Dermis blood vessel endothelial cell (primary cell): ENCODE measurements at regions not wholly inside any gene's neighbourhood (a gene's known extent, or its start where the extent isn't known, plus 50 kb on each side); places are given as distances from the start of the nearest gene placed in this dataset.

Experiments used
- DNase-seq: peaks from one replicate; pipeline ENCODE4 v3.0.0; 2010

GRCh38 chr1:88029142-88029541 lies 654.9 kb upstream of the PKN2 start:
- DNase-seq, result no peak

GRCh38 chr1:88029899-88030298 lies 654.2 kb upstream of the PKN2 start:
- DNase-seq, result no peak

- DNase-seq, result no peak
Observed at GRCh38 chr1:88035578-88035977, 648.5 kb upstream of the PKN2 start.

GRCh38 chr1:88036345-88037014 lies 647.6 kb upstream of the PKN2 start:
- no peak for DNase-seq

GRCh38 chr1:88039240-88039639 lies 644.8 kb upstream of the PKN2 start:
- no peak for DNase-seq

- no peak for DNase-seq
Observed at GRCh38 chr1:88043834-88044233, 640.2 kb upstream of the PKN2 start.

- no peak for DNase-seq
Observed at GRCh38 chr1:88052167-88052566, 631.9 kb upstream of the PKN2 start.

GRCh38 chr1:88053065-88053464 lies 631.0 kb upstream of the PKN2 start:
- DNase-seq, result no peak

- no peak for DNase-seq
Observed at GRCh38 chr1:88056881-88057280, 627.2 kb upstream of the PKN2 start.

- no peak for DNase-seq
Observed at GRCh38 chr1:88058205-88058604, 625.9 kb upstream of the PKN2 start.

- no peak for DNase-seq
Observed at GRCh38 chr1:88060112-88060673, 623.9 kb upstream of the PKN2 start.

GRCh38 chr1:88060750-88061491 lies 623.2 kb upstream of the PKN2 start:
- no peak for DNase-seq

- DNase-seq, result peak; percentile 36
Observed at GRCh38 chr1:88061492-88062177, 622.4 kb upstream of the PKN2 start.

- no peak for DNase-seq
Observed at GRCh38 chr1:88062650-88063153, 621.4 kb upstream of the PKN2 start.

GRCh38 chr1:88063605-88064004 lies 620.5 kb upstream of the PKN2 start:
- DNase-seq, result no peak

GRCh38 chr1:88068407-88068960 lies 615.6 kb upstream of the PKN2 start:
- DNase-seq, result no peak

GRCh38 chr1:88070956-88071355 lies 613.1 kb upstream of the PKN2 start:
- no peak for DNase-seq

GRCh38 chr1:88074661-88075060 lies 609.4 kb upstream of the PKN2 start:
- no peak for DNase-seq

- DNase-seq, result no peak
Observed at GRCh38 chr1:88075813-88076212, 608.3 kb upstream of the PKN2 start.

GRCh38 chr1:88079036-88079435 lies 605.0 kb upstream of the PKN2 start:
- peak; percentile 3 for DNase-seq

GRCh38 chr1:88080875-88081274 lies 603.2 kb upstream of the PKN2 start:
- no peak for DNase-seq

GRCh38 chr1:88088481-88088880 lies 595.6 kb upstream of the PKN2 start:
- DNase-seq, result no peak

GRCh38 chr1:88089961-88090360 lies 594.1 kb upstream of the PKN2 start:
- DNase-seq, result no peak
